Stimulated activated effector memory CD8-positive, alpha-beta T cell treated with anti-CD3 and anti-CD28 coated beads, Interleukin-12 subunit alpha, Interleukin-12 subunit beta, amount 100 ng/mL, for 72 hours (primary cell): ENCODE measurements at regions not wholly inside any gene's neighbourhood (a gene's known extent, or its start where the extent isn't known, plus 50 kb on each side); places are given as distances from the start of the nearest gene placed in this dataset.

Source experiments
- ATAC-seq: fragments of 150-1000 bp; cut with Tn5 transposase; 2 replicates; pipeline ENCODE4 v1.10.0; 2021
- DNase-seq, 2 donors: peaks; one replicate each; pipeline ENCODE4 v3.0.0; 2021 to 2022; ENCODE audit warnings: low spot score in 2 of 2
- H3K27ac Mint-ChIP-seq: one replicate; pipeline ENCODE4 v1.8.0; 2022; ENCODE audit warnings: mild to moderate bottlenecking, mixed read lengths
- H3K36me3 Mint-ChIP-seq: one replicate; pipeline ENCODE4 v1.8.0; 2022; ENCODE audit warnings: mild to moderate bottlenecking, mixed read lengths
- H3K4me1 Mint-ChIP-seq: one replicate; pipeline ENCODE4 v1.8.0; 2022; ENCODE audit warnings: mixed read lengths
- H3K4me3 Mint-ChIP-seq: one replicate; pipeline ENCODE4 v1.8.0; 2022; ENCODE audit warnings: mild to moderate bottlenecking, mixed read lengths
- H3K9me3 Mint-ChIP-seq: one replicate; pipeline ENCODE4 v1.8.0; 2022; ENCODE audit warnings: mixed read lengths

DNA sequence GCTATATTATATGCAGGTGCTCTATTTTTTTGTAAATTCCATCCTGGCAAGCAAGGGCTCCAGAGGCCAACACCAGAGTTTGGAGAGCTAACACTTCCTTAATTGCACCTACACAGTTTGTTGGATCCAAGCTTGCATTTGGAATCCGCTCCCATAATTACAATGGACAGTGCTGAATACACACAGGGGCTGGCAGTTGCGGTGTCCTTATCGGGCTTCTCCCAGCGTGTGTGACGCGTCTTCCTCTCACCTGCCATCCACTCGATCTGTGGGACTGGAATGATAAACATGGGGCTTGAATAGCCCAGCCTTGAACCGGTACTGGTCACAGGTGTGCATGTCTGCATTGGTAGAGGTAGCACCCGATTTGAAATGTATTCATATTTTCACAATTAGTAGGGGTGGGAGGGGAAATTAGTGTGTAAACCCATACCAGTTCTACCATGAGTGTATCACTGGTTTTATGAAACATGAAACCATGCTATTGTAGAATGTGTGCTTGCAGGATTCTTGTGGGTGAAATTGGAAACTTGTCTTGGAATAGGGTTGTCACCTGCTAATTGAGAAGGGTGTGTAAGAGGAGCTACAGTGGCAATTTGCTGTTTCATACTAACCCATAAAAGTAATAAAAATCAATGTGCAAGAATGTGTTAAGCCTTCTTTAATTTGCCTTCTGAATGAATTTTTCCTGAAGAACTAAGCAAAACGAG lies 316.5 kb downstream of the WDR11 start:
- H3K4me3 Mint-ChIP-seq = no peak overlapping the region
- no peaks in the 10 kb centered on the region for H3K4me1 Mint-ChIP-seq

DNA sequence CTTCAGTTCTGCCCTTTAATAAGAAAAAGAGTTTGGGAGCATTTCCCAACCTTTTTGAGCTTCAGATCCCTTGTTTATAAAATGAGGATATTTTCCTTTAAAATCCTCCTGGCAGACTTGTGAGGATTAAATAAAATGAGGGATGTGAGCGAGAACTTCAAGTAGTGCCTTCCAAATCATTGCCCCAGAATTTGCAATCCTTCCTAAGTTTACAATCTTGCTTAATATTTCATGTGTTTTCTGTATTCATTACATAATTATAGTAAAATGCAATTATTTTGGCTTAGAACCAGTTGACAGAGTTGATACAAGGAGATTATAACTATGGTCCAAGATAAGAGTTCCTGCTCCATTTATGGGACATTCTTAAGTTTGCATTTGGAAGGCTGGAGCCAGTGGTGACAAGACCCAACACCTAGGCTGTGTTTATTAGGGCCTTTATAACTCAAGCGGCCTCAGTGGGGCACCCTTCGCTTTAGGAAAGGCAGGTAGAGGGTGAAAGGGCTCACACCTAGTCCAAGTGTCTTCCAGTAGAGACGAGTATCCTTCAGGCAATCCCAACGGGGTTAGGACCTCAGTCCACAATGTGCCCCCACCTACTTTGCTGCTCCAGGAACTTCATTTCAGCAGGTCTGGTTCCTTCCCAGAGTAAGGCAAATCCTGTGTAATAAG lies 317.5 kb downstream of the WDR11 start:
- H3K4me3 Mint-ChIP-seq = no peak overlapping the region
- no peak overlapping the region for H3K27ac Mint-ChIP-seq
- H3K4me1 Mint-ChIP-seq = no peaks in the 10 kb centered on the region
- H3K36me3 Mint-ChIP-seq = no peaks in the 10 kb centered on the region
- ATAC-seq = no peak
- H3K9me3 Mint-ChIP-seq = no peaks in the 10 kb centered on the region
- no peak for DNase-seq

More for the DNA sequence above, 316.5 kb downstream of the WDR11 start:
- DNase-seq (no peak), ATAC-seq (no peak)
- no peak overlapping the region for H3K27ac Mint-ChIP-seq
- no peaks in the 10 kb centered on the region for H3K36me3 Mint-ChIP-seq
- H3K9me3 Mint-ChIP-seq = no peaks in the 10 kb centered on the region

DNA sequence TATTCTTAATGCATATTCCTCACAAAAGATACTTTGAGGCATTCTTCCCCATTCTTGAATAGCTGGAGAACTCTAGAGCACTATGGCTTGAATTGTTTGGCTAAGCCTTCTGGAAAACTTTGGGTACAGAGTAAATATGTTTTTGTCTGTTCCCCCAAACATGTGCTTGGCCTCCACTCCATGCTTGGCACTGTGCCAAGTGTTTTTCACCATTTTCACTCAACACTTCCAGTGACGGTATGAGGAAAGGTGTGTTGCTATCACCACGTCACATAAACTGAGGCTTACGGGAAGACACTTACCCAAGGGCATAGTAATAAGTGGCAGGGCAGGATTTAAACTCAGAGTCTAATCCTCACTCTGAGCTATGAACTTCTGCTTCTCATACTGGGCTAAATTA lies 318.2 kb downstream of the WDR11 start:
- Mint-ChIP-seq H3K9me3 (no peaks in the 10 kb centered on the region), H3K4me1 (no peaks in the 10 kb centered on the region), H3K4me3 (no peak overlapping the region), H3K27ac (no peak overlapping the region), H3K36me3 (no peaks in the 10 kb centered on the region)
- DNase-seq (no peak), ATAC-seq (no peak)

DNA sequence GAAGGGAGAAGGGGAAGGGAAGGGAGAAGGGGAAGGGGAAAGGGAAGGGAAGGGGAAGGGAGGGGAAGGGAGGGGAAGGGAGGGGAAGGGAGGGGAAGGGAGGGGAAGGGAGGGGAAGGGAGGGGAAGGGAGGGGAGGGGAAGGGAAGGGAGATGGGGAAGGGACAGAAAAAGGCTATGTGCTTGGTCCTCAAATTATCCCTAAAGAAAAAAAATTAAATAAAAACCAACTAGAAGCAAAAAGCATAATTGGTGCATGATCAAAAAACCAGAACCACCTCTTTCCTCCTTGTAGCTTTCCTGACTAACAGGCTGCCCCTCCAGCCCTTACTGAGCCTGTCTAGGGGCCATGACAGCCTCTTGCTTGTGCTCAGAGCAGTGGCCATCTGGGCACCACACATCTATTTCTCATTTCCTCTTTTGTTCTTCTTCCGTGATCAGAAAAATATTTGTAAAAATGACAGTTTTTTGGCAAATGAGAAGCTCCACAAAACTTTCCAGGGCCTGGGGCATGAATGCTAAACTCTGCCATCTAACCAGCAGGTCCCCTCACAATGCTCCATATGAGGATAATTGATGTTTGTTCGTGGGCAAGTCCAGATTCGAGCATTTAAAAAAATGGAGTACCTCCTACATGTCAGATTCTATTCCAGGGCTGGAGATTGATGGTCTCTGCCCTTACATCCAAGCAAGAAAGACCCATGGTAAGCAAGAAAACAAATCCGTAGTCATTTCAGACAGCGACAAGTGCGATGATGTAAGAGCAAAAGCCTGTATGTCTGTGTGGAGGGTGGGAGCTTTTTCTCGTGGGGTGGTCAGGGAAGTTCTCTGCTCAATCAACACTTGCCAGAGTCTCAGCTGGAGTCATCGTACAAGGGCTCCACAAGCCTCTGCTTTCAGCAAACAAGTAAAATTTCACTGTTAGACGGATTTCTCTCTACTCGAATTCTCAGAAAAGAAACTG lies 320.9 kb downstream of the WDR11 start:
- Mint-ChIP-seq H3K9me3 (no peaks in the 10 kb centered on the region), H3K27ac (no peak overlapping the region), H3K36me3 (no peaks in the 10 kb centered on the region), H3K4me3 (no peak overlapping the region), H3K4me1 (no peaks in the 10 kb centered on the region)
- ATAC-seq (no peak), DNase-seq (no peak)

DNA sequence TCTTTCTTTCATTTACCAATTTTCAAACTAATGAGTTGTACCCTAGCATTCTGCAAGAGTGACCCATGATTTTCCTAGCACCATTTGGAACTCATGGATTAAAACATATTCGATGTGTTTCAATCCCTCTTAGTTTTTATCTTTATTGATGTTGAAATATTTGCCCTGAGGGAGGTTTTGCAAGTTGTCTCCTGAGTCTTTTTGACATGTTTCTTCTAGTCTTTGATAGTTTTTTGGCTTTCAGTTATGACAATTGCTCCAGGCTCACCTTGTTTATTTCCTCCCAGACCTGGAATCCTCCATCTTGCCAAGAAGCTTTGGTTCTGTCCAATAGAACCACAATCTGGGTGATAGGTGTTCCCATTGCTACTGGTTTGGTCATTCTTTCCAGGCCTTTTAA lies 327.8 kb downstream of the WDR11 start:
- H3K36me3 Mint-ChIP-seq = no peaks in the 10 kb centered on the region
- ATAC-seq (no peak), DNase-seq (no peak)
- H3K9me3 Mint-ChIP-seq = no peaks in the 10 kb centered on the region
- H3K27ac Mint-ChIP-seq = no peak overlapping the region
- no peak overlapping the region for H3K4me3 Mint-ChIP-seq
- no peaks in the 10 kb centered on the region for H3K4me1 Mint-ChIP-seq

DNA sequence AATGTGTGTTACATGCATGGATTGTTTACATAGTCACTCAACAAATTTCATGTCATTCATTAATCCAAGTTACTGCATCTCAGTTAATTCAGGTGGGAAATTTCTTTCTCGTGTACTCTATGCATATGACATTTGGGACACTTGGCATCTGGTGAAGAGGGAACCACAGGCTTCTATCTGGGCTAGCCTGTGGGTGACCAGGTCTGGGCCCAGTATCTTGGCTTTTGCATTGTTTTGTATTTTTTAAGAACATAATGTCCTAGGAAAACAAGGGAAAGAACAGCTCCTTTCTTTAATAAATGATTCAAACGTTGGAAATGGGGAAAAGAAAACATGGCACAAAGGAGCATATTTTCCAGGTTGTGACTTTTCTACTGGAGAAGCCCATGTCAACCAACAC lies 331.1 kb downstream of the WDR11 start:
- no peaks in the 10 kb centered on the region for H3K36me3 Mint-ChIP-seq
- H3K9me3 Mint-ChIP-seq = no peaks in the 10 kb centered on the region
- H3K27ac Mint-ChIP-seq = no peak overlapping the region
- ATAC-seq (no peak), DNase-seq (no peak)
- no peaks in the 10 kb centered on the region for H3K4me1 Mint-ChIP-seq
- H3K4me3 Mint-ChIP-seq = no peak overlapping the region

DNA sequence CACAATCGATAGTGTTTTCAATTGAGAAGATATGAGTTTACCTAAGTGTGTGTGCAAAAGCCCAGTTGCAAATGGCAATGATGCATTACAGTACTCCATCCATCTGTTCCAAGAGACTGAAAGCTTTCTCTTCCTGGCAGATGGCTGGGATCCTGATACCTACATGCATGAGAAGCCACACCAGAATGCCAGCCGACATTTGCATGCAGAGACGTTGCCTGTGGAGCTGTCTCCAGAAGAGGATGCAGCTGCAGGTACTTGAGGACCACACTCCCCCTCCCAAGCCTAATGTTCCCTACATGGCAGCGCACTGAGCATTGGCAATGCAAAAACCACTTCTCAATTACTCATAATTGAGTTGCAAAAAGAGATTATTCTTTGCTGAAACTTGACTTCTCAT lies 332.1 kb downstream of the WDR11 start:
- no peaks in the 10 kb centered on the region for H3K4me1 Mint-ChIP-seq
- no peaks in the 10 kb centered on the region for H3K36me3 Mint-ChIP-seq
- no peaks in the 10 kb centered on the region for H3K9me3 Mint-ChIP-seq
- no peak for DNase-seq
- H3K4me3 Mint-ChIP-seq = no peak overlapping the region
- H3K27ac Mint-ChIP-seq = no peak overlapping the region
- ATAC-seq = no peak

DNA sequence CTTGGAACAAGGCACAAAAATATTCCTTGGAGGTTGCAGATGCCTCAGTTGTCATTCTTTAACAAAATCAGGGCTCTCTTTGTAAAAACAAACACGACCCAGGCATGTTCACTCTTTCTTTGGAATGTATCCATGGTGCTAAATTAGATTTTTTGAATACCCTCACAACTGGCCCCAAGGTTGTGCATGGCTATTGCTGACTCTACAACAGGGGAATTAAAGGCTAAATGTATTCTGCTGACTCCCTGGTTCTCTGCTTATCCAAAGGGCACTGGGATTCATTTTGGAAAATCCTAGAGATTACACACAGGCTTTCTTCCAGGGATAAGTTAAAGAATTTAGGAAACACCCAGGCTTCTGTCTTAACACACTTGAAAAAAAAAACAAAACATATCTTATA lies 332.5 kb downstream of the WDR11 start:
- no peaks in the 10 kb centered on the region for H3K9me3 Mint-ChIP-seq
- H3K4me3 Mint-ChIP-seq = no peak overlapping the region
- ATAC-seq (no peak), DNase-seq (no peak)
- no peaks in the 10 kb centered on the region for H3K4me1 Mint-ChIP-seq
- no peaks in the 10 kb centered on the region for H3K36me3 Mint-ChIP-seq
- H3K27ac Mint-ChIP-seq = no peak overlapping the region

DNA sequence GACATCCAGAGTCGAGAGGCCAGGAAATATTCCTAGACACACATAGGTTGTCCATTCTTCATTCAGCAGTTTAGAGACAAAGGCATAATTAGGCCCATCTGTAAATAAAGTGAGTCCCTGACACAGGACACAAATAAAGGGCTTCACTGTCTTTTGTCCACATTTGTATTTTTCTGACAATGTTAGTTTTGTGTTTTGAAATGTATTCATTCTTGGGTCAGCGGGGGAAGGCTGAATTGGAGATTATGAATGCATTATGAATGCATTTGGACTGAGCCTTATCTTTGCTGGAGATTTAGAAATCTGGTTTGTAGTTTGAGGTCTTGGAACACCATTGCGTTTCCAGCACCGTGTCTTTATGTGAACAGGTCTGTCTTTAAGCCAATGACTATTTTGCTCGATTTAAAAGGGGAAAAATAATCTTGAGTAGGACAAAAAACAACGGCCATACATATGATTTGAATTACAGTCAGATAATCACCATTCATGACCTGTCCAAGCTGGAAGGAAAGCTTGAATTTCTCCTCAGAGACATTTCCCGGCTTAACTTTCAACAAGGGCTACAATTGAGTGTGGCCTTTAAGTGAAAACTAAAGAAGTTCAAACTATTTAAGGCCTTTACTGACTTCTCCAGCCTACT lies 334.8 kb downstream of the WDR11 start:
- no peak for DNase-seq
- Mint-ChIP-seq H3K9me3 (no peaks in the 10 kb centered on the region), H3K36me3 (no peaks in the 10 kb centered on the region), H3K4me3 (no peak overlapping the region), H3K4me1 (no peaks in the 10 kb centered on the region), H3K27ac (no peak overlapping the region)
- ATAC-seq = no peak

DNA sequence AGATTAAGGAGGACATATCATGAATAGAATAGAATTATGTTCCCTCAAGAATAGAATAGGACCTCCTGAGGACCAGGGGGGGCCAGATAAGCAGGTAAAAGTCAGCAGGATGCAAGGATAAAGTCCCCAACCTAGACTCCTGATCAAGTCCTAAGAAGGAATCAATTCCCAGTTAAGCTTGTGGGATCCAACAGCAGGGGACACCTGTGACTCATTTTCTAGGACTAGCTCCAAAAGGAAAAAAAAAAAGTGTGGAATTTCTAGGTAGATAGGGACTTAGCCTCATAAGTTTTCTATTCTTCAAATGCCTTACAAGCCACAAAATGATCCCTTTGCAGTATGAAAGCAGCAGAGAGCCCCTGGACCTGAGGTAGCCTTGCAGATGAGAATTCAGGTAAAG lies 336.2 kb downstream of the WDR11 start:
- Mint-ChIP-seq H3K27ac (no peak overlapping the region), H3K4me3 (no peak overlapping the region), H3K4me1 (no peaks in the 10 kb centered on the region), H3K36me3 (no peaks in the 10 kb centered on the region), H3K9me3 (no peaks in the 10 kb centered on the region)
- no peak for ATAC-seq
- DNase-seq = no peak

DNA sequence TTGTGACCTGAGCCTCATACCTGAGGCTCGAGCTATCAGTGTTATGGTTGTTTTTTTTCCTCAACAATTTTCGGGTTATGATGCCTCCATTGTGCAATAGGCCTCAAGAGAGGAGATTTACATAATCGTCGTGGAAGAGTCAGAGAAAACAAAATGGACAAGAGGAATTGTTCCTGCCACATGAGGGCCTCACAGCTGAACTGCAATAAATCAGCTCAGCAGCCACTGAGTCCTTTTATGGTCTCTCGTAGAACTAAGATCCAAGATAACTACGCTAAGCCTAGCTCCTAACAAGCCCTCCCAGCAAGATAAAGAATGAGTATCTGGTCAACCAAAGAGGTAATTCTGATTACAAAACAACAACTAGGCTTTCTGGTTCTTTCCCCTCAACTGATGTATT lies 336.8 kb downstream of the WDR11 start:
- Mint-ChIP-seq H3K4me3 (no peak overlapping the region), H3K27ac (no peak overlapping the region), H3K9me3 (no peaks in the 10 kb centered on the region), H3K4me1 (no peaks in the 10 kb centered on the region), H3K36me3 (no peaks in the 10 kb centered on the region)
- no peak for ATAC-seq
- no peak for DNase-seq

DNA sequence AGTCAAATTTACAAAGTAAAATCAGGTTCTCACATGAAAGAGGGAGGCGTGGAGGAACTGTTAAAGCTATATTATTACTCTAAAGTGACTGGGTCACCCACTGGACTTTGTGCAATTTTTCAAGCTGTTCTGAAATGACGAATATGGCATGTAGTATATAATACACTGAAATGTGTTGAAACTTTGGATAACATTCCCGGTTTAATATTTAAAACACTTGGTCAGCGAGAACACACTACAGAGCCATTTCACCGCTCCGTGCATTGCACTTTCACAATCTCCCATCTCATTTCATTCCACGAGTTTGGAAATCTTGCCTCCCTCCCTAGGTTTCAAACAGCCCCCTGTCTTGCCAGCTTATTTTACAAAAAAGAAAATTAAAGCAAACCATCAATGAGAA lies 337.9 kb downstream of the WDR11 start:
- no peak overlapping the region for H3K27ac Mint-ChIP-seq
- H3K4me3 Mint-ChIP-seq = no peak overlapping the region
- ATAC-seq (no peak), DNase-seq (no peak)
- H3K36me3 Mint-ChIP-seq = no peaks in the 10 kb centered on the region
- no peaks in the 10 kb centered on the region for H3K4me1 Mint-ChIP-seq
- H3K9me3 Mint-ChIP-seq = no peaks in the 10 kb centered on the region

DNA sequence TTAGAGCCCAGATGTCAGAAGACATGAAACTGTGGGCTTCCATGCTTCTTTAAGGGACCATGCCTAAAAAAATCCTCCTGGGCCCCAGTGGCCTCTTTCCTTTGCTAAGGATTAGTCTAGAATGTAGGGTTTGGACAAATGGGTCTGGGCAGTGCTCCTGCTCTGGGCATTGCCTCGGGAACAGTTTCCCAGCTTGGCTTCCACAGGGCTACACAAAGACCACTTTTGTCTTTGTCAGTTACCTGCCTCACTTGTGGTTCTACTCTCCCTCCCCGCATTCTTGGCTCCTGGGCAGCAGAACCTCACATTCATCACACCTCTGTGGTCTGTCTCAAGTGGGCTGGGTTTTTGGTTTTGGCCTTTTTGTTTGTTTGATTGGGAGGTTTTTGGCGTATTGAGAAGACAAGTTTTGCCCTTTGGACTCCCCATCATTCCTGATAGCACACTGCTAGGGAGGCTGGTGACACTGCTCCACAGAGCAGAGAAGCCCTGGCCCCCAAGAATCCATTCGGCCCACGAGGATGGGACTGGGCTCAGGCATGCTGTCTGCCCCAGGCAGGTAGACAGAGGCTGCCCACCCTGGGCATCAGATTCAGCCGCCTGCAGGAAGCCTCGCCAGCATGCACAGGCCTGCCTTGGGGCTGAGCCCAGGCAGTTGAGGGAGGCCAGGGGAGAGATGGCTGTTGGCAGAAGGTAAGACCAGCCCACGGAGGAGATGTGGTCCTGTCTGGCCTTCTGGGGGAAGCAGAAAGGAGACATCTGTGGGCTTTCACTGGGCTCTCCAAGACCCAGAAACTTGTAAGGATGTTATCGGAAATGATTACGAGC lies 343.7 kb downstream of the WDR11 start:
- H3K4me3 Mint-ChIP-seq = no peak overlapping the region
- H3K9me3 Mint-ChIP-seq = no peaks in the 10 kb centered on the region
- H3K4me1 Mint-ChIP-seq = no peaks in the 10 kb centered on the region
- no peak overlapping the region for H3K27ac Mint-ChIP-seq
- H3K36me3 Mint-ChIP-seq = no peaks in the 10 kb centered on the region
- DNase-seq (no peak), ATAC-seq (no peak)

DNA sequence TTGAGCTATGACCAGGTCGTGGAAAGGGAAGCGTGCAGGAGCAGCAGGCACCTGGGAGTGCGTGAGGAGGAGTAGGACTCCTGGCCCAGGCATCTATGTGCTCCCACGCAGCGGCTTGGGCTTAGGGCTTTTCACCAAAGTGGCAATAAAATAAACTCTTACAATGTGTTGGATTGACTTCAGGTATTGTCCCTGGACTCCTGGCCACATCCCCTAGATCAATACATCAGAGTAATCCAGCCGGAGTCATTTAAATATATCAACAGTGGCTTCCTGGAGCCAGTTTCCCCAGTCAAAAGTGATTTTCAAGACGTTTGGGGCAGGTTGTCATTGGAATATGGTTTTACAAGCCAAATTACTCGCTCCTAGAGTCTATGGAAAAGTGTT lies 344.4 kb downstream of the WDR11 start:
- H3K4me1 Mint-ChIP-seq = no peaks in the 10 kb centered on the region
- no peak overlapping the region for H3K4me3 Mint-ChIP-seq
- H3K9me3 Mint-ChIP-seq = peaks cover 4% of the 10 kb centered on the region
- ATAC-seq (no peak), DNase-seq (no peak)
- no peaks in the 10 kb centered on the region for H3K36me3 Mint-ChIP-seq
- no peak overlapping the region for H3K27ac Mint-ChIP-seq

DNA sequence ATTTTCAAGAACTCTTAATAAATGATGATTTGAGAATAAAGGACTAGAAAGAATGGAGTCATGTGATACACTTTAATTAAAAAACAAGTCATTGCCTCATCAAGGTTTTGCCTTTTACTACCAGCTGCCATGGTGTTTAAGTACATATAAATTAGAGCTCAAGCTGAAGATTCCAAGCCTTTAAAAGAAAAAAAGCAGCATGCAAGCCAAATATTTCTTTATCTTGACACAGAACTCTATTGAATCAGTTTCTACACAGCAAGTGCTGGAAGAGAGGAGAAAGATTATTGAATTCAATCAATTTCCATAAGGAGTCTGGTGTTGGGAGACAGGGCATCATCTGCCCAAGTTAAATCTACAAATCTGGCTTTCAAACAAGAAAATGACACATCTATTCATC lies 347.9 kb downstream of the WDR11 start:
- no peaks in the 10 kb centered on the region for H3K36me3 Mint-ChIP-seq
- no peak overlapping the region for H3K27ac Mint-ChIP-seq
- peaks cover 7% of the 10 kb centered on the region for H3K9me3 Mint-ChIP-seq
- ATAC-seq (no peak), DNase-seq (no peak)
- no peak overlapping the region for H3K4me3 Mint-ChIP-seq
- H3K4me1 Mint-ChIP-seq = no peaks in the 10 kb centered on the region
